ENCODE measurements at regions not wholly inside any gene's neighbourhood (a gene's known extent, or its start where the extent isn't known, plus 50 kb on each side); places are given as distances from the start of the nearest gene placed in this dataset.

GRCh38 chr5:121793791-121794190, 57.9 kb upstream of the FTMT start:
- Histone ChIP-seq H3K4me1 (no peaks in the 10 kb centered on the region), H3K36me3 (no peaks in the 10 kb centered on the region), H3K27me3 (no peaks in the 10 kb centered on the region), H3K27ac (no peak overlapping the region), H3K9me3 (no peaks in the 10 kb centered on the region), H3K4me3 (no peak overlapping the region)
- TF ChIP-seq POLR2AphosphoS5 (IDR thresholded peaks at IDR 0.05) (no peak), EP300 (IDR thresholded peaks at IDR 0.05; ENCODE audit: low read depth) (no peak), POLR2A (IDR thresholded peaks at IDR 0.05) (no peak)
- TF ChIP-seq, protein P1, sequence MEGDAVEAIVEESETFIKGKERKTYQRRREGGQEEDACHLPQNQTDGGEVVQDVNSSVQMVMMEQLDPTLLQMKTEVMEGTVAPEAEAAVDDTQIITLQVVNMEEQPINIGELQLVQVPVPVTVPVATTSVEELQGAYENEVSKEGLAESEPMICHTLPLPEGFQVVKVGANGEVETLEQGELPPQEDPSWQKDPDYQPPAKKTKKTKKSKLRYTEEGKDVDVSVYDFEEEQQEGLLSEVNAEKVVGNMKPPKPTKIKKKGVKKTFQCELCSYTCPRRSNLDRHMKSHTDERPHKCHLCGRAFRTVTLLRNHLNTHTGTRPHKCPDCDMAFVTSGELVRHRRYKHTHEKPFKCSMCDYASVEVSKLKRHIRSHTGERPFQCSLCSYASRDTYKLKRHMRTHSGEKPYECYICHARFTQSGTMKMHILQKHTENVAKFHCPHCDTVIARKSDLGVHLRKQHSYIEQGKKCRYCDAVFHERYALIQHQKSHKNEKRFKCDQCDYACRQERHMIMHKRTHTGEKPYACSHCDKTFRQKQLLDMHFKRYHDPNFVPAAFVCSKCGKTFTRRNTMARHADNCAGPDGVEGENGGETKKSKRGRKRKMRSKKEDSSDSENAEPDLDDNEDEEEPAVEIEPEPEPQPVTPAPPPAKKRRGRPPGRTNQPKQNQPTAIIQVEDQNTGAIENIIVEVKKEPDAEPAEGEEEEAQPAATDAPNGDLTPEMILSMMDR (IDR thresholded peaks at IDR 0.05) = no peak
- DNase-seq = no peak
- intact Hi-C loops (cut with DNase I; ENCODE audit: low total_unique reads) (no loop called here), in situ Hi-C loops (cut with MboI; ENCODE audit: low pct_ligation_motif_present in 1 of 4, low pct_unique_long_range_greater_than_20kb in 1 of 4, low sequenced_read_pairs in 3 of 4) (no loop called here)

DNA sequence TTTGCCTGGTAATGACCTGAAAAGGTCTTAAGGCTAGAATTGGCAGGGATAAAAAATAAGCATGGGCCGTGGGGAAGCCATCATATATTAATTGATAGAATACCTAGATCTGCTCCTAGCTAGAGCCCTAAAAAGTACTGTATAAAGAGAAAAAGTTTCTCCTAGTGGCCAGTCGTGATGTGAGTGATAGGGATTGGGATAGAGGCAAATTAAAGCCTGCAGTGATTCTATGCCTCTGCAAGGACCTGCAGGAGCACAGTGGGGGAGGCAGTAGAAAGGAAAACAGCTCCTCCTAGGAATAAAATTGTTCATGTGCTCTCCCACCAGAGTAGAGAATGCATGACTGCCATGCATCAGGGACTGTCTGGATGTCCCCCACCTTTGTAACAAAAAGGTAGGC, 56.2 kb upstream of the FTMT start:
- H3K4me3 ChIP-seq = no peak overlapping the region
- H3K4me1 ChIP-seq = no peaks in the 10 kb centered on the region
- no peak overlapping the region for H3K27ac ChIP-seq
- no peaks in the 10 kb centered on the region for H3K9me3 ChIP-seq
- H3K27me3 ChIP-seq = no peaks in the 10 kb centered on the region
- TF ChIP-seq POLR2AphosphoS5 (IDR thresholded peaks at IDR 0.05) = no peak
- no peak for TF ChIP-seq EP300 (IDR thresholded peaks at IDR 0.05; ENCODE audit: low read depth)
- 61 to 67% methylated on average over 2 of the region's 2 CpGs for WGBS, 2 donors (ENCODE audit: low coverage in 1 of 2)
- intact Hi-C loops (cut with DNase I; ENCODE audit: low total_unique reads) (no loop called here), in situ Hi-C loops (cut with MboI; ENCODE audit: low pct_ligation_motif_present in 1 of 4, low pct_unique_long_range_greater_than_20kb in 1 of 4, low sequenced_read_pairs in 3 of 4) (no loop called here)
- no peak for DNase-seq
- no peaks in the 10 kb centered on the region for H3K36me3 ChIP-seq

GRCh38 chr5:121797681-121798518, 53.8 kb upstream of the FTMT start:
- in situ Hi-C loops (cut with MboI; ENCODE audit: low pct_ligation_motif_present in 1 of 4, low pct_unique_long_range_greater_than_20kb in 1 of 4, low sequenced_read_pairs in 3 of 4) = no loop called here
- no peak for TF ChIP-seq EP300 (IDR thresholded peaks at IDR 0.05; ENCODE audit: low read depth)
- TF ChIP-seq, protein P1 (IDR thresholded peaks at IDR 0.05) = no peak
- no peak for TF ChIP-seq POLR2AphosphoS5 (IDR thresholded peaks at IDR 0.05)
- TF ChIP-seq POLR2A (IDR thresholded peaks at IDR 0.05) = no peak
- Histone ChIP-seq H3K27ac (no peak overlapping the region), H3K4me1 (no peaks in the 10 kb centered on the region), H3K4me3 (no peak overlapping the region), H3K9me3 (no peaks in the 10 kb centered on the region), H3K36me3 (no peaks in the 10 kb centered on the region), H3K27me3 (no peaks in the 10 kb centered on the region)
- intact Hi-C loops (cut with DNase I; ENCODE audit: low total_unique reads) = no loop called here
- DNase-seq = no peak
- 54 to 60% methylated on average over 7 to 9 of the region's 9 CpGs for WGBS, 2 donors (ENCODE audit: low coverage in 1 of 2)

Small RNA genes lying in the stretch of these regions (small RNA-seq; reads per million reads assigned to genes)
- gene AC010350.1 = 0 reads per million in 4 donors

Measured in transverse colon (tissue), 4 donors.